Adrenal gland (tissue), 9 donors: ENCODE measurements at regions not wholly inside any gene's neighbourhood (a gene's known extent, or its start where the extent isn't known, plus 50 kb on each side); places are given as distances from the start of the nearest gene placed in this dataset.
"Not testable (repeated sequence)": the region's sequence is repeated elsewhere in the genome, so short reads cannot be mapped to it uniquely, and the experiment has no call there.

Experiments used
- DNase-seq, 7 donors: peaks; one replicate each; pipeline ENCODE4 v3.0.0-alpha.2; 2019 to 2020
- H3K27ac ChIP-seq, 5 donors: fragments of 200-600 bp; sonication (generic) in 4 of 5; 1 replicate in 3 of 5; 2 replicates in 2 of 5; pipeline versions ENCODE4 v1.5.1 to v1.8.0; 2016 to 2020; ENCODE audit warnings: mild to moderate bottlenecking in 1 of 5
- H3K27me3 ChIP-seq: fragments of 200-600 bp; 2 replicates; pipeline ENCODE4 v1.8.0; 2021
- H3K36me3 ChIP-seq, 2 donors: fragments of 200-600 bp; replicated peaks in 1 of 2; 1 replicate in 1 of 2; 2 replicates in 1 of 2; pipeline versions ENCODE4 v1.5.1 to v1.8.0; 2018 to 2022
- H3K4me1 ChIP-seq, 2 donors: fragments of 200-600 bp; replicated peaks in 1 of 2; 1 replicate in 1 of 2; 2 replicates in 1 of 2; pipeline versions ENCODE4 v1.5.1 to v1.8.0; 2018 to 2021
- H3K4me3 ChIP-seq, 4 donors: fragments of 200-600 bp; sonication (generic) in 3 of 4; one replicate each; pipeline ENCODE4 v1.5.1; 2016 to 2018
- H3K9me3 ChIP-seq, 3 donors: fragments of 200-600 bp; sonication (generic) in 1 of 3; replicated peaks in 1 of 3; 1 replicate in 2 of 3; 2 replicates in 1 of 3; pipeline versions ENCODE4 v1.5.1 to v1.8.0; 2016 to 2021
- POLR2A ChIP-seq, 2 donors: fragments of 450-650 bp; IDR thresholded peaks; one replicate each; pipeline ENCODE4 v1.6.1; 2017; ENCODE audit warnings: antibody characterized with exemption in 2 of 2, mild to moderate bottlenecking in 2 of 2, moderate library complexity in 1 of 2
- WGBS, 4 donors: extraction: QIAGEN DNeasy Blood & Tissue Kit in 2 of 4; methylation state at CpG; one replicate each; pipeline versions ENCODE4 v1.1.5 to v1.1.7; 2013 to 2017; 5-methylcytosine and 5-hydroxymethylcytosine counted together
- intact Hi-C, 2 donors: fragments of 100-400 bp; cut with DNase I; formaldehyde crosslinking; loops; one replicate each; pipeline versions ENCODE4 v1.14.1 to v1.15.0; 2022 to 2023
- TF ChIP-seq, protein P1 (sequence below), 6 experiments: fragments of 450-650 bp in 4 of 6; fragments of 200-600 bp in 2 of 6; sonication (generic) in 1 of 6; IDR thresholded peaks; 1 replicate in 5 of 6; 2 replicates in 1 of 6; pipeline versions ENCODE4 v1.5.1 to v1.8.0; 2016 to 2021; ENCODE audit warnings: antibody characterized with exemption in 6 of 6, mild to moderate bottlenecking in 2 of 6, moderate library complexity in 1 of 6
- donor health status: healthy with polysubstance abuse.
- donor health status: Bipolar disorder and iron deficiency.
- donor health status: DM: yes; HTN: yes; CAD: no.
- donor health status: DM: no; HTN: no; CAD: no.
- donor health status: DM: no; HTN: no; CAD: no.

- H3K36me3 ChIP-seq = no peaks in the 10 kb centered on the region
- H3K9me3 ChIP-seq = no peaks in the 10 kb centered on the region
- intact Hi-C loops = no loop called here
- no peak overlapping the region for H3K27ac ChIP-seq
- H3K27me3 ChIP-seq = no peaks in the 10 kb centered on the region
- no peak overlapping the region for H3K4me3 ChIP-seq
- 47 to 86% (median 64%) methylated on average over 3 of the region's 3 CpGs for WGBS, 4 donors
- TF ChIP-seq, protein P1, sequence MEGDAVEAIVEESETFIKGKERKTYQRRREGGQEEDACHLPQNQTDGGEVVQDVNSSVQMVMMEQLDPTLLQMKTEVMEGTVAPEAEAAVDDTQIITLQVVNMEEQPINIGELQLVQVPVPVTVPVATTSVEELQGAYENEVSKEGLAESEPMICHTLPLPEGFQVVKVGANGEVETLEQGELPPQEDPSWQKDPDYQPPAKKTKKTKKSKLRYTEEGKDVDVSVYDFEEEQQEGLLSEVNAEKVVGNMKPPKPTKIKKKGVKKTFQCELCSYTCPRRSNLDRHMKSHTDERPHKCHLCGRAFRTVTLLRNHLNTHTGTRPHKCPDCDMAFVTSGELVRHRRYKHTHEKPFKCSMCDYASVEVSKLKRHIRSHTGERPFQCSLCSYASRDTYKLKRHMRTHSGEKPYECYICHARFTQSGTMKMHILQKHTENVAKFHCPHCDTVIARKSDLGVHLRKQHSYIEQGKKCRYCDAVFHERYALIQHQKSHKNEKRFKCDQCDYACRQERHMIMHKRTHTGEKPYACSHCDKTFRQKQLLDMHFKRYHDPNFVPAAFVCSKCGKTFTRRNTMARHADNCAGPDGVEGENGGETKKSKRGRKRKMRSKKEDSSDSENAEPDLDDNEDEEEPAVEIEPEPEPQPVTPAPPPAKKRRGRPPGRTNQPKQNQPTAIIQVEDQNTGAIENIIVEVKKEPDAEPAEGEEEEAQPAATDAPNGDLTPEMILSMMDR (IDR thresholded peaks at IDR 0.05) = peak in 4 of 6 experiments; percentile 25 to 42 (median 36)
- TF ChIP-seq POLR2A (IDR thresholded peaks at IDR 0.05) = no peak
- no peaks in the 10 kb centered on the region for H3K4me1 ChIP-seq
- DNase-seq = no peak
Measured at GRCh38 chr4:100907465-100908454, 389.9 kb upstream of the EMCN start.

- intact Hi-C loops = no loop called here
- Histone ChIP-seq H3K4me1 (no peaks in the 10 kb centered on the region), H3K36me3 (no peaks in the 10 kb centered on the region), H3K4me3 (no peak overlapping the region), H3K27me3 (no peaks in the 10 kb centered on the region), H3K27ac (no peak overlapping the region), H3K9me3 (no peaks in the 10 kb centered on the region)
- TF ChIP-seq POLR2A (IDR thresholded peaks at IDR 0.05) = no peak
- DNase-seq = no peak
- WGBS, 4 donors = 88 to 92% (median 91%) methylated on average over 3 of the region's 3 CpGs
Measured at GRCh38 chr4:100906973-100907372, 389.2 kb upstream of the EMCN start.

DNA sequence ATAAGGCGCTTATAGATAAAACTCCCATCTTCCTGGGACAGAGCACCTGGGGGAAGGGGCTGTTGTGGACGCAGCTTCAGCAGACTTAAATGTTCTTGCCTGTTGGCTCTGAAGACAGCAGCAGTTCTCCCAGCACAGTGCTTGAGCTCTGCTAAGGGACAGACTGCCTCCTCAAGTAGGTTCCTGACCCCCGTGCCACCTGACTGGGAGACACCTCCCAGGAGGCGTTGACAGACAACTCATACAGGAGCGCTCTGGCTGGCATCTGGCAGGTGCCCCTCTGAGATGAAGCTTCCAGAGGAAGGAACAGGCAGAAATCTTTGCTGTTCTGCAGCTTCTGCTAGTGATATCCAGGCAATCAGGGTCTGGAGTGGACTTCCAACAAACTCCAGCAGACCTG is 383.1 kb upstream of the EMCN start:
- DNase-seq, H3K9me3 ChIP-seq, intact Hi-C loops, H3K4me1 ChIP-seq, H3K27ac ChIP-seq, H3K4me3 ChIP-seq, H3K27me3 ChIP-seq, H3K36me3 ChIP-seq: not testable (repeated sequence)
- 93 to 98% (median 95%) methylated on average over 2 to 5 of the region's 5 CpGs for WGBS, 4 donors

GRCh38 chr4:100900134-100900533 is 382.3 kb upstream of the EMCN start:
- Histone ChIP-seq H3K36me3 (no peaks in the 10 kb centered on the region), H3K27ac (no peak overlapping the region), H3K4me3 (no peak overlapping the region), H3K27me3 (no peaks in the 10 kb centered on the region), H3K4me1 (no peaks in the 10 kb centered on the region), H3K9me3 (no peaks in the 10 kb centered on the region)
- DNase-seq = no peak
- WGBS, 4 donors = 91 to 97% (median 96%) methylated on average over 11 of the region's 11 CpGs
- intact Hi-C loops = no loop called here
- TF ChIP-seq, protein P1 (IDR thresholded peaks at IDR 0.05) = no peak
- TF ChIP-seq POLR2A (IDR thresholded peaks at IDR 0.05) = no peak

DNA sequence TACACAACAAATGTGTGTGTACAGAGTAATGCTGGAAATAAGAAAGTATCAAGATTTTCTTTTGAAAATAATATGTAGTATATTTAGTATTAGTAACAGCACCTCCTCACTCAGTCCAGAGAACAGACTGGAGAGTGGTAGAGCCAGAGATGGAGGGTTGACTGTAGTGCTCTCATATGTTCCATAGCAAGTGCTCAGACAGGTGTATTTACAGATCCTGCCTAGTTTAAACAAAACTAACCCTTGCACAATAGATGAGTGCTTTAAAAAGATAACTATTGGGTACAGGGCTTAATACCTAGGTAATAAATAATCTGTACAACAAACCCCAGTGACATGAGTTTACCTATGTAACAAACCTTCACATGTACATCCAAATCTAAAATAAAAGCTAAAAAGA is 381.0 kb upstream of the EMCN start:
- no peak for DNase-seq
- no peaks in the 10 kb centered on the region for H3K9me3 ChIP-seq
- no peak for TF ChIP-seq POLR2A (IDR thresholded peaks at IDR 0.05)
- H3K27ac ChIP-seq = no peak overlapping the region
- no peak overlapping the region for H3K4me3 ChIP-seq
- no peaks in the 10 kb centered on the region for H3K4me1 ChIP-seq
- H3K36me3 ChIP-seq = no peaks in the 10 kb centered on the region
- no peaks in the 10 kb centered on the region for H3K27me3 ChIP-seq
- intact Hi-C loops = no loop called here
